ENCODE measurements at regions not wholly inside any gene's neighbourhood (a gene's known extent, or its start where the extent isn't known, plus 50 kb on each side); places are given as distances from the start of the nearest gene placed in this dataset.
"Not testable (repeated sequence)": the region's sequence is repeated elsewhere in the genome, so short reads cannot be mapped to it uniquely, and the experiment has no call there.

DNA sequence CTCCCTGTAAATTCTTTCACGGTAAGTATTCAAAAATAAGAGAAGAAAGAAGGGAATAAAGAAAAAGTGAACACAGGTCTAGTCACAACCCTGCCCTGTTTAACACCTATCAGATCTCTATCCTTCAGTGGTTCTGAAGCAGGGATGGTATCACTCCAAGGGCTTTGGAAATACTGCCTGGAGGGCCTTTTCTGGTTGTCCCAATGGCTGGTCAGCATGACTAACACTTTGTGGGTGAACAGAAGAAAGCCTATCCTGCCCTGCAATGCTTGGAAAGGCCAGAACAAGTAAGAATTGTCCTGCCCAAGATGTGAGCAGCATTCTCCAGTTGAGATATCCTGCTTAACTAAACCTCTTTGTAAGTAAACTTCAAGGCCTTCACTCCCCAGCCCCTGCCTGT, 124.9 kb downstream of the TMEM167A start:
- no peak overlapping the region for H3K4me3 ChIP-seq (ENCODE audit: low read depth in 2 of 2, low read length in 2 of 2)
- in situ Hi-C loops (cut with HindIII; ENCODE audit: low pct_unique_long_range_greater_than_20kb, low sequenced_read_pairs) = no loop called here
- H3K27me3 ChIP-seq (ENCODE audit: control insufficient read depth, insufficient read depth, low read length) = no peaks in the 10 kb centered on the region
- CTCF ChIA-PET = no interaction called here
- intact Hi-C loops (cut with micrococcal nuclease; ENCODE audit: unreplicated experiment) = no loop called here
- no peak for ATAC-seq
- no peaks in the 10 kb centered on the region for H3K36me3 ChIP-seq (ENCODE audit: control insufficient read depth, insufficient read depth, low read length)
- no TSS peak for BruUV-seq (replicated peaks)
- no peaks in the 10 kb centered on the region; the same call in 1 of the 2 replicates for H3K9me3 ChIP-seq (ENCODE audit: control insufficient read depth, insufficient read depth, low read depth, low read length)
- no peak for TF ChIP-seq POLR2AphosphoS5 (IDR thresholded peaks at IDR 0.05; ENCODE audit: low read depth, low read length)
- no peak for TF ChIP-seq TCF7L2 (IDR thresholded peaks at IDR 0.05; ENCODE audit: low read depth, low read length)
- TF ChIP-seq, protein P1, sequence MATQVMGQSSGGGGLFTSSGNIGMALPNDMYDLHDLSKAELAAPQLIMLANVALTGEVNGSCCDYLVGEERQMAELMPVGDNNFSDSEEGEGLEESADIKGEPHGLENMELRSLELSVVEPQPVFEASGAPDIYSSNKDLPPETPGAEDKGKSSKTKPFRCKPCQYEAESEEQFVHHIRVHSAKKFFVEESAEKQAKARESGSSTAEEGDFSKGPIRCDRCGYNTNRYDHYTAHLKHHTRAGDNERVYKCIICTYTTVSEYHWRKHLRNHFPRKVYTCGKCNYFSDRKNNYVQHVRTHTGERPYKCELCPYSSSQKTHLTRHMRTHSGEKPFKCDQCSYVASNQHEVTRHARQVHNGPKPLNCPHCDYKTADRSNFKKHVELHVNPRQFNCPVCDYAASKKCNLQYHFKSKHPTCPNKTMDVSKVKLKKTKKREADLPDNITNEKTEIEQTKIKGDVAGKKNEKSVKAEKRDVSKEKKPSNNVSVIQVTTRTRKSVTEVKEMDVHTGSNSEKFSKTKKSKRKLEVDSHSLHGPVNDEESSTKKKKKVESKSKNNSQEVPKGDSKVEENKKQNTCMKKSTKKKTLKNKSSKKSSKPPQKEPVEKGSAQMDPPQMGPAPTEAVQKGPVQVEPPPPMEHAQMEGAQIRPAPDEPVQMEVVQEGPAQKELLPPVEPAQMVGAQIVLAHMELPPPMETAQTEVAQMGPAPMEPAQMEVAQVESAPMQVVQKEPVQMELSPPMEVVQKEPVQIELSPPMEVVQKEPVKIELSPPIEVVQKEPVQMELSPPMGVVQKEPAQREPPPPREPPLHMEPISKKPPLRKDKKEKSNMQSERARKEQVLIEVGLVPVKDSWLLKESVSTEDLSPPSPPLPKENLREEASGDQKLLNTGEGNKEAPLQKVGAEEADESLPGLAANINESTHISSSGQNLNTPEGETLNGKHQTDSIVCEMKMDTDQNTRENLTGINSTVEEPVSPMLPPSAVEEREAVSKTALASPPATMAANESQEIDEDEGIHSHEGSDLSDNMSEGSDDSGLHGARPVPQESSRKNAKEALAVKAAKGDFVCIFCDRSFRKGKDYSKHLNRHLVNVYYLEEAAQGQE (IDR thresholded peaks at IDR 0.05; ENCODE audit: insufficient read depth in 1 of 2, low read depth in 2 of 2, low read length in 1 of 2) = no peak
- no peak for TF ChIP-seq SIN3A (IDR thresholded peaks at IDR 0.05; ENCODE audit: borderline replicate concordance, insufficient read depth, low read depth, low read length)
- TF ChIP-seq, protein P2, sequence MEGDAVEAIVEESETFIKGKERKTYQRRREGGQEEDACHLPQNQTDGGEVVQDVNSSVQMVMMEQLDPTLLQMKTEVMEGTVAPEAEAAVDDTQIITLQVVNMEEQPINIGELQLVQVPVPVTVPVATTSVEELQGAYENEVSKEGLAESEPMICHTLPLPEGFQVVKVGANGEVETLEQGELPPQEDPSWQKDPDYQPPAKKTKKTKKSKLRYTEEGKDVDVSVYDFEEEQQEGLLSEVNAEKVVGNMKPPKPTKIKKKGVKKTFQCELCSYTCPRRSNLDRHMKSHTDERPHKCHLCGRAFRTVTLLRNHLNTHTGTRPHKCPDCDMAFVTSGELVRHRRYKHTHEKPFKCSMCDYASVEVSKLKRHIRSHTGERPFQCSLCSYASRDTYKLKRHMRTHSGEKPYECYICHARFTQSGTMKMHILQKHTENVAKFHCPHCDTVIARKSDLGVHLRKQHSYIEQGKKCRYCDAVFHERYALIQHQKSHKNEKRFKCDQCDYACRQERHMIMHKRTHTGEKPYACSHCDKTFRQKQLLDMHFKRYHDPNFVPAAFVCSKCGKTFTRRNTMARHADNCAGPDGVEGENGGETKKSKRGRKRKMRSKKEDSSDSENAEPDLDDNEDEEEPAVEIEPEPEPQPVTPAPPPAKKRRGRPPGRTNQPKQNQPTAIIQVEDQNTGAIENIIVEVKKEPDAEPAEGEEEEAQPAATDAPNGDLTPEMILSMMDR (IDR thresholded peaks at IDR 0.05) = no peak
- no peak overlapping the region for H3K27ac ChIP-seq (ENCODE audit: low read length)
- POLR2A ChIA-PET = no interaction called here
- no peak for DNase-seq (ENCODE audit: low read depth, low spot score)
- H3K4me1 ChIP-seq (ENCODE audit: control insufficient read depth, insufficient read depth, low read length) = no peaks in the 10 kb centered on the region

GRCh38 chr5:82944267-82944666, 132.9 kb downstream of the TMEM167A start:
- in situ Hi-C loops (cut with HindIII; ENCODE audit: low pct_unique_long_range_greater_than_20kb, low sequenced_read_pairs); H3K36me3 ChIP-seq (ENCODE audit: control insufficient read depth, insufficient read depth, low read length); H3K27ac ChIP-seq (ENCODE audit: low read length); BruUV-seq (replicated peaks); CTCF ChIA-PET; H3K27me3 ChIP-seq (ENCODE audit: control insufficient read depth, insufficient read depth, low read length); DNase-seq (ENCODE audit: low read depth, low spot score); intact Hi-C loops (cut with micrococcal nuclease; ENCODE audit: unreplicated experiment); H3K9me3 ChIP-seq (ENCODE audit: control insufficient read depth, insufficient read depth, low read depth, low read length); H3K4me1 ChIP-seq (ENCODE audit: control insufficient read depth, insufficient read depth, low read length); POLR2A ChIA-PET; ATAC-seq; H3K4me3 ChIP-seq (ENCODE audit: low read depth in 2 of 2, low read length in 2 of 2): not testable (repeated sequence)

GRCh38 chr5:82942083-82942881, 134.9 kb downstream of the TMEM167A start:
- Histone ChIP-seq H3K4me1 (ENCODE audit: control insufficient read depth, insufficient read depth, low read length) (no peaks in the 10 kb centered on the region), H3K36me3 (ENCODE audit: control insufficient read depth, insufficient read depth, low read length) (no peaks in the 10 kb centered on the region), H3K9me3 (ENCODE audit: control insufficient read depth, insufficient read depth, low read depth, low read length) (no peaks in the 10 kb centered on the region), H3K27ac (ENCODE audit: low read length) (no peak overlapping the region), H3K4me3 (ENCODE audit: low read depth in 2 of 2, low read length in 2 of 2) (no peak overlapping the region), H3K27me3 (ENCODE audit: control insufficient read depth, insufficient read depth, low read length) (no peaks in the 10 kb centered on the region)
- POLR2A ChIA-PET = no interaction called here
- intact Hi-C loops (cut with micrococcal nuclease; ENCODE audit: unreplicated experiment) (no loop called here), in situ Hi-C loops (cut with HindIII; ENCODE audit: low pct_unique_long_range_greater_than_20kb, low sequenced_read_pairs) (no loop called here)
- DNase-seq (ENCODE audit: low read depth, low spot score) (no peak), ATAC-seq (no peak)
- CTCF ChIA-PET = no interaction called here
- BruUV-seq (replicated peaks) = no TSS peak
- TF ChIP-seq, protein P2 (IDR thresholded peaks at IDR 0.05) = no peak
- TF ChIP-seq, protein P1 (IDR thresholded peaks at IDR 0.05; ENCODE audit: insufficient read depth in 1 of 2, low read depth in 2 of 2, low read length in 1 of 2) = no peak
- TF ChIP-seq TCF7L2 (IDR thresholded peaks at IDR 0.05; ENCODE audit: low read depth, low read length) = no peak
- TF ChIP-seq SIN3A (IDR thresholded peaks at IDR 0.05; ENCODE audit: borderline replicate concordance, insufficient read depth, low read depth, low read length) = no peak
- no peak for TF ChIP-seq POLR2AphosphoS5 (IDR thresholded peaks at IDR 0.05; ENCODE audit: low read depth, low read length)
